ENCODE measurements at regions not wholly inside any gene's neighbourhood (a gene's known extent, or its start where the extent isn't known, plus 50 kb on each side); places are given as distances from the start of the nearest gene placed in this dataset.

- TF ChIP-seq CTCF (conservative IDR thresholded peaks at IDR 0.05) (no peak), ZFX (IDR thresholded peaks at IDR 0.05) (no peak)
Measured at GRCh38 chr20:7332169-7332568, 564.7 kb downstream of the BMP2 start.
